ENCODE measurements at regions not wholly inside any gene's neighbourhood (a gene's known extent, or its start where the extent isn't known, plus 50 kb on each side); places are given as distances from the start of the nearest gene placed in this dataset.

- no peak for TF ChIP-seq CTCF (IDR thresholded peaks at IDR 0.05)
- TF ChIP-seq POLR2A (IDR thresholded peaks at IDR 0.05): no peak
These were observed 282.5 kb downstream of the ZIC3 start for GRCh38 chrX:137848266-137848905.
